Gastrocnemius medialis (tissue), 4 donors: ENCODE measurements at regions not wholly inside any gene's neighbourhood (a gene's known extent, or its start where the extent isn't known, plus 50 kb on each side); places are given as distances from the start of the nearest gene placed in this dataset.

Experiments
- CTCF ChIP-seq, 5 experiments: fragments of 450-650 bp in 3 of 5; fragments of 200-600 bp in 2 of 5; sonication (generic) in 2 of 5; IDR thresholded peaks in 4 of 5; conservative IDR thresholded peaks in 1 of 5; 1 replicate in 4 of 5; 2 replicates in 1 of 5; pipeline ENCODE4 v1.5.1; 2016 to 2019; ENCODE audit warnings: antibody characterized with exemption in 5 of 5, mild to moderate bottlenecking in 3 of 5, moderate library complexity in 3 of 5
- POLR2A ChIP-seq, 2 donors: fragments of 450-650 bp; IDR thresholded peaks; one replicate each; pipeline ENCODE4 v1.6.1; 2017; ENCODE audit warnings: antibody characterized with exemption in 2 of 2, mild to moderate bottlenecking in 2 of 2, moderate library complexity in 2 of 2

GRCh38 chr6:123742626-123743025 is 61.0 kb upstream of the NKAIN2 start:
- TF ChIP-seq CTCF (IDR thresholded peaks at IDR 0.05 in 4 of 5, conservative IDR thresholded peaks at IDR 0.05 in 1 of 5) (no peak), POLR2A (IDR thresholded peaks at IDR 0.05) (no peak)
